ENCODE measurements at regions not wholly inside any gene's neighbourhood (a gene's known extent, or its start where the extent isn't known, plus 50 kb on each side); places are given as distances from the start of the nearest gene placed in this dataset.

DNA sequence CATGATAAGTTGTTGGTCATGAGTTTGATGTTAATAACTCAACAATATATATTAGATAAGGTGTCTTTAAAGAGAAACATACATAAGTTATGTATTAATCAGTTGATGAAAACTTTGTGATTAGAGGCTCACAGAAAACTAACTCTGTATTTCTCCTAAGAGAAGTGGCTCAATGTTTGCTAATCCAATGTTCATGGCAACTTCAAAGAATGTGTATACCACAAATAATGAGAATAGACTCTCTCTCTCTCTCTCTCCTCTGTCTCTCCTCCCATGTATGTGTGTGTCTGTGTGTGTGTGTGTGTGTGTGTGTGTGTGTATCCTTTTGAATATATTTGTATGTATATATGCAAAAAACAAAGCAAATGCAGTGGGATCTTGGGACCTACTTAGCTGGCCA, 1304.9 kb downstream of the MRPL39 start:
- Histone ChIP-seq H3K79me2 (replicated peaks; ENCODE audit: insufficient read depth) (no peaks in the 10 kb centered on the region), H4K20me1 (replicated peaks; ENCODE audit: insufficient read depth) (no peaks in the 10 kb centered on the region), H3K27me3 (ENCODE audit: insufficient read depth) (no peaks in the 10 kb centered on the region), H3K4me1 (ENCODE audit: insufficient read depth) (no peaks in the 10 kb centered on the region), H3F3A (replicated peaks; ENCODE audit: low read depth) (no peaks in the 10 kb centered on the region), H3K9me2 (ENCODE audit: insufficient read depth) (no peaks in the 10 kb centered on the region), H3K36me3 (ENCODE audit: insufficient read depth) (no peaks in the 10 kb centered on the region), H3K4me3 (no peak overlapping the region), H3K27ac (ENCODE audit: low read depth) (no peak overlapping the region), H2AFZ (no peak overlapping the region), H3K4me2 (no peak overlapping the region)
- TF ChIP-seq, protein P1, sequence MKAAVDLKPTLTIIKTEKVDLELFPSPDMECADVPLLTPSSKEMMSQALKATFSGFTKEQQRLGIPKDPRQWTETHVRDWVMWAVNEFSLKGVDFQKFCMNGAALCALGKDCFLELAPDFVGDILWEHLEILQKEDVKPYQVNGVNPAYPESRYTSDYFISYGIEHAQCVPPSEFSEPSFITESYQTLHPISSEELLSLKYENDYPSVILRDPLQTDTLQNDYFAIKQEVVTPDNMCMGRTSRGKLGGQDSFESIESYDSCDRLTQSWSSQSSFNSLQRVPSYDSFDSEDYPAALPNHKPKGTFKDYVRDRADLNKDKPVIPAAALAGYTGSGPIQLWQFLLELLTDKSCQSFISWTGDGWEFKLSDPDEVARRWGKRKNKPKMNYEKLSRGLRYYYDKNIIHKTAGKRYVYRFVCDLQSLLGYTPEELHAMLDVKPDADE (IDR thresholded peaks at IDR 0.05) = no peak
- TF ChIP-seq EZH2 (IDR thresholded peaks at IDR 0.05; ENCODE audit: low read depth, unreplicated experiment) = no peak
- TF ChIP-seq, protein P2, sequence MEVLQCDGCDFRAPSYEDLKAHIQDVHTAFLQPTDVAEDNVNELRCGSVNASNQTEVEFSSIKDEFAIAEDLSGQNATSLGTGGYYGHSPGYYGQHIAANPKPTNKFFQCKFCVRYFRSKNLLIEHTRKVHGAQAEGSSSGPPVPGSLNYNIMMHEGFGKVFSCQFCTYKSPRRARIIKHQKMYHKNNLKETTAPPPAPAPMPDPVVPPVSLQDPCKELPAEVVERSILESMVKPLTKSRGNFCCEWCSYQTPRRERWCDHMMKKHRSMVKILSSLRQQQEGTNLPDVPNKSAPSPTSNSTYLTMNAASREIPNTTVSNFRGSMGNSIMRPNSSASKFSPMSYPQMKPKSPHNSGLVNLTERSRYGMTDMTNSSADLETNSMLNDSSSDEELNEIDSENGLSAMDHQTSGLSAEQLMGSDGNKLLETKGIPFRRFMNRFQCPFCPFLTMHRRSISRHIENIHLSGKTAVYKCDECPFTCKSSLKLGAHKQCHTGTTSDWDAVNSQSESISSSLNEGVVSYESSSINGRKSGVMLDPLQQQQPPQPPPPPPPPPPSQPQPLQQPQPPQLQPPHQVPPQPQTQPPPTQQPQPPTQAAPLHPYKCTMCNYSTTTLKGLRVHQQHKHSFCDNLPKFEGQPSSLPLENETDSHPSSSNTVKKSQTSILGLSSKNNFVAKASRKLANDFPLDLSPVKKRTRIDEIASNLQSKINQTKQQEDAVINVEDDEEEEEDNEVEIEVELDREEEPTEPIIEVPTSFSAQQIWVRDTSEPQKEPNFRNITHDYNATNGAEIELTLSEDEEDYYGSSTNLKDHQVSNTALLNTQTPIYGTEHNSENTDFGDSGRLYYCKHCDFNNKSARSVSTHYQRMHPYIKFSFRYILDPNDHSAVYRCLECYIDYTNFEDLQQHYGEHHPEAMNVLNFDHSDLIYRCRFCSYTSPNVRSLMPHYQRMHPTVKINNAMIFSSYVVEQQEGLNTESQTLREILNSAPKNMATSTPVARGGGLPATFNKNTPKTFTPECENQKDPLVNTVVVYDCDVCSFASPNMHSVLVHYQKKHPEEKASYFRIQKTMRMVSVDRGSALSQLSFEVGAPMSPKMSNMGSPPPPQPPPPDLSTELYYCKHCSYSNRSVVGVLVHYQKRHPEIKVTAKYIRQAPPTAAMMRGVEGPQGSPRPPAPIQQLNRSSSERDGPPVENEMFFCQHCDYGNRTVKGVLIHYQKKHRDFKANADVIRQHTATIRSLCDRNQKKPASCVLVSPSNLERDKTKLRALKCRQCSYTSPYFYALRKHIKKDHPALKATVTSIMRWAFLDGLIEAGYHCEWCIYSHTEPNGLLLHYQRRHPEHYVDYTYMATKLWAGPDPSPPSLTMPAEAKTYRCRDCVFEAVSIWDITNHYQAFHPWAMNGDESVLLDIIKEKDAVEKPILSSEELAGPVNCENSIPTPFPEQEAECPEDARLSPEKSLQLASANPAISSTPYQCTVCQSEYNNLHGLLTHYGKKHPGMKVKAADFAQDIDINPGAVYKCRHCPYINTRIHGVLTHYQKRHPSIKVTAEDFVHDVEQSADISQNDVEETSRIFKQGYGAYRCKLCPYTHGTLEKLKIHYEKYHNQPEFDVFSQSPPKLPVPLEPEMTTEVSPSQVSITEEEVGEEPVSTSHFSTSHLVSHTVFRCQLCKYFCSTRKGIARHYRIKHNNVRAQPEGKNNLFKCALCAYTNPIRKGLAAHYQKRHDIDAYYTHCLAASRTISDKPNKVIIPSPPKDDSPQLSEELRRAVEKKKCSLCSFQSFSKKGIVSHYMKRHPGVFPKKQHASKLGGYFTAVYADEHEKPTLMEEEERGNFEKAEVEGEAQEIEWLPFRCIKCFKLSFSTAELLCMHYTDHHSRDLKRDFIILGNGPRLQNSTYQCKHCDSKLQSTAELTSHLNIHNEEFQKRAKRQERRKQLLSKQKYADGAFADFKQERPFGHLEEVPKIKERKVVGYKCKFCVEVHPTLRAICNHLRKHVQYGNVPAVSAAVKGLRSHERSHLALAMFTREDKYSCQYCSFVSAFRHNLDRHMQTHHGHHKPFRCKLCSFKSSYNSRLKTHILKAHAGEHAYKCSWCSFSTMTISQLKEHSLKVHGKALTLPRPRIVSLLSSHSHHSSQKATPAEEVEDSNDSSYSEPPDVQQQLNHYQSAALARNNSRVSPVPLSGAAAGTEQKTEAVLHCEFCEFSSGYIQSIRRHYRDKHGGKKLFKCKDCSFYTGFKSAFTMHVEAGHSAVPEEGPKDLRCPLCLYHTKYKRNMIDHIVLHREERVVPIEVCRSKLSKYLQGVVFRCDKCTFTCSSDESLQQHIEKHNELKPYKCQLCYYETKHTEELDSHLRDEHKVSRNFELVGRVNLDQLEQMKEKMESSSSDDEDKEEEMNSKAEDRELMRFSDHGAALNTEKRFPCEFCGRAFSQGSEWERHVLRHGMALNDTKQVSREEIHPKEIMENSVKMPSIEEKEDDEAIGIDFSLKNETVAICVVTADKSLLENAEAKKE (CRISPR knock-in tag; IDR thresholded peaks at IDR 0.05) = no peak
- no peak for TF ChIP-seq NANOG (IDR thresholded peaks at IDR 0.05; ENCODE audit: borderline replicate concordance)
- TF ChIP-seq JUNB (IDR thresholded peaks at IDR 0.05; ENCODE audit: unreplicated experiment) = no peak
- no peak for TF ChIP-seq POLR2AphosphoS5 (IDR thresholded peaks at IDR 0.05; ENCODE audit: low read depth)
- TF ChIP-seq ZNF114 (CRISPR knock-in tag; IDR thresholded peaks at IDR 0.05) = no peak
- TF ChIP-seq, protein P3, sequence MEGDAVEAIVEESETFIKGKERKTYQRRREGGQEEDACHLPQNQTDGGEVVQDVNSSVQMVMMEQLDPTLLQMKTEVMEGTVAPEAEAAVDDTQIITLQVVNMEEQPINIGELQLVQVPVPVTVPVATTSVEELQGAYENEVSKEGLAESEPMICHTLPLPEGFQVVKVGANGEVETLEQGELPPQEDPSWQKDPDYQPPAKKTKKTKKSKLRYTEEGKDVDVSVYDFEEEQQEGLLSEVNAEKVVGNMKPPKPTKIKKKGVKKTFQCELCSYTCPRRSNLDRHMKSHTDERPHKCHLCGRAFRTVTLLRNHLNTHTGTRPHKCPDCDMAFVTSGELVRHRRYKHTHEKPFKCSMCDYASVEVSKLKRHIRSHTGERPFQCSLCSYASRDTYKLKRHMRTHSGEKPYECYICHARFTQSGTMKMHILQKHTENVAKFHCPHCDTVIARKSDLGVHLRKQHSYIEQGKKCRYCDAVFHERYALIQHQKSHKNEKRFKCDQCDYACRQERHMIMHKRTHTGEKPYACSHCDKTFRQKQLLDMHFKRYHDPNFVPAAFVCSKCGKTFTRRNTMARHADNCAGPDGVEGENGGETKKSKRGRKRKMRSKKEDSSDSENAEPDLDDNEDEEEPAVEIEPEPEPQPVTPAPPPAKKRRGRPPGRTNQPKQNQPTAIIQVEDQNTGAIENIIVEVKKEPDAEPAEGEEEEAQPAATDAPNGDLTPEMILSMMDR (conservative IDR thresholded peaks at IDR 0.05; ENCODE audit: low read depth in 2 of 2) = no peak
- TF ChIP-seq EZH2phosphoT487 (IDR thresholded peaks at IDR 0.05; ENCODE audit: unreplicated experiment) = no peak
- TF ChIP-seq, protein P4, sequence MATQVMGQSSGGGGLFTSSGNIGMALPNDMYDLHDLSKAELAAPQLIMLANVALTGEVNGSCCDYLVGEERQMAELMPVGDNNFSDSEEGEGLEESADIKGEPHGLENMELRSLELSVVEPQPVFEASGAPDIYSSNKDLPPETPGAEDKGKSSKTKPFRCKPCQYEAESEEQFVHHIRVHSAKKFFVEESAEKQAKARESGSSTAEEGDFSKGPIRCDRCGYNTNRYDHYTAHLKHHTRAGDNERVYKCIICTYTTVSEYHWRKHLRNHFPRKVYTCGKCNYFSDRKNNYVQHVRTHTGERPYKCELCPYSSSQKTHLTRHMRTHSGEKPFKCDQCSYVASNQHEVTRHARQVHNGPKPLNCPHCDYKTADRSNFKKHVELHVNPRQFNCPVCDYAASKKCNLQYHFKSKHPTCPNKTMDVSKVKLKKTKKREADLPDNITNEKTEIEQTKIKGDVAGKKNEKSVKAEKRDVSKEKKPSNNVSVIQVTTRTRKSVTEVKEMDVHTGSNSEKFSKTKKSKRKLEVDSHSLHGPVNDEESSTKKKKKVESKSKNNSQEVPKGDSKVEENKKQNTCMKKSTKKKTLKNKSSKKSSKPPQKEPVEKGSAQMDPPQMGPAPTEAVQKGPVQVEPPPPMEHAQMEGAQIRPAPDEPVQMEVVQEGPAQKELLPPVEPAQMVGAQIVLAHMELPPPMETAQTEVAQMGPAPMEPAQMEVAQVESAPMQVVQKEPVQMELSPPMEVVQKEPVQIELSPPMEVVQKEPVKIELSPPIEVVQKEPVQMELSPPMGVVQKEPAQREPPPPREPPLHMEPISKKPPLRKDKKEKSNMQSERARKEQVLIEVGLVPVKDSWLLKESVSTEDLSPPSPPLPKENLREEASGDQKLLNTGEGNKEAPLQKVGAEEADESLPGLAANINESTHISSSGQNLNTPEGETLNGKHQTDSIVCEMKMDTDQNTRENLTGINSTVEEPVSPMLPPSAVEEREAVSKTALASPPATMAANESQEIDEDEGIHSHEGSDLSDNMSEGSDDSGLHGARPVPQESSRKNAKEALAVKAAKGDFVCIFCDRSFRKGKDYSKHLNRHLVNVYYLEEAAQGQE (IDR thresholded peaks at IDR 0.05; ENCODE audit: unreplicated experiment) = no peak
- no peak for TF ChIP-seq ZNF331 (CRISPR knock-in tag; IDR thresholded peaks at IDR 0.05; ENCODE audit: low read depth)
- DNase-seq (ENCODE audit: low spot score) (no peak), ATAC-seq (no peak)
- Mint-ChIP-seq H3K9me3 (peaks cover 63% of the 10 kb centered on the region), H3K4me3 (no peak overlapping the region), H3K27me3 (ENCODE audit: insufficient read depth, low read depth, poor library complexity) (no peaks in the 10 kb centered on the region), H3K36me3 (ENCODE audit: low read depth) (peaks cover 3% of the 10 kb centered on the region; the same call in 2 of the 3 replicates), H3K4me1 (no peaks in the 10 kb centered on the region), H3K27ac (no peak overlapping the region)

Measured in GM23338 (cell line).